Glutamatergic neuron (in vitro differentiated cells): ENCODE measurements at regions not wholly inside any gene's neighbourhood (a gene's known extent, or its start where the extent isn't known, plus 50 kb on each side); places are given as distances from the start of the nearest gene placed in this dataset.

Experiments used
- DNase-seq: peaks from one replicate; pipeline ENCODE4 v3.0.0; 2022
- H3K27ac Mint-ChIP-seq: one replicate; pipeline ENCODE4 v1.8.0; 2020; ENCODE audit warnings: mild to moderate bottlenecking, mixed read lengths, inconsistent platforms; ENCODE audit not compliant: unreplicated experiment
- H3K27me3 Mint-ChIP-seq: one replicate; pipeline ENCODE4 v1.8.0; 2020; ENCODE audit warnings: mild to moderate bottlenecking, moderate library complexity, mixed read lengths, inconsistent platforms; ENCODE audit not compliant: unreplicated experiment
- H3K36me3 Mint-ChIP-seq: one replicate; pipeline ENCODE4 v1.8.0; 2020; ENCODE audit warnings: mild to moderate bottlenecking, mixed read lengths, inconsistent platforms; ENCODE audit not compliant: unreplicated experiment
- H3K4me1 Mint-ChIP-seq: one replicate; pipeline ENCODE4 v1.8.0; 2020; ENCODE audit warnings: mild to moderate bottlenecking, low read depth, mixed read lengths, inconsistent platforms; ENCODE audit not compliant: unreplicated experiment
- H3K4me3 Mint-ChIP-seq: one replicate; pipeline ENCODE4 v1.8.0; 2020; ENCODE audit warnings: mild to moderate bottlenecking, mixed read lengths, inconsistent platforms; ENCODE audit not compliant: unreplicated experiment
- H3K9me3 Mint-ChIP-seq: one replicate; pipeline ENCODE4 v1.8.0; 2020; ENCODE audit warnings: mild to moderate bottlenecking, moderate library complexity, mixed read lengths, inconsistent platforms; ENCODE audit not compliant: unreplicated experiment
- TF ChIP-seq, protein P1 (sequence below): fragments of 200-600 bp; sonication (generic); IDR thresholded peaks from one replicate; pipeline ENCODE4 v1.5.0; 2021; ENCODE audit not compliant: partially characterized antibody, unreplicated experiment

GRCh38 chr18:78803104-78803503 lies 176.5 kb upstream of the SALL3 start:
- peaks cover 4% of the 10 kb centered on the region for H3K36me3 Mint-ChIP-seq
- H3K4me3 Mint-ChIP-seq, result no peak overlapping the region
- TF ChIP-seq, protein P1, sequence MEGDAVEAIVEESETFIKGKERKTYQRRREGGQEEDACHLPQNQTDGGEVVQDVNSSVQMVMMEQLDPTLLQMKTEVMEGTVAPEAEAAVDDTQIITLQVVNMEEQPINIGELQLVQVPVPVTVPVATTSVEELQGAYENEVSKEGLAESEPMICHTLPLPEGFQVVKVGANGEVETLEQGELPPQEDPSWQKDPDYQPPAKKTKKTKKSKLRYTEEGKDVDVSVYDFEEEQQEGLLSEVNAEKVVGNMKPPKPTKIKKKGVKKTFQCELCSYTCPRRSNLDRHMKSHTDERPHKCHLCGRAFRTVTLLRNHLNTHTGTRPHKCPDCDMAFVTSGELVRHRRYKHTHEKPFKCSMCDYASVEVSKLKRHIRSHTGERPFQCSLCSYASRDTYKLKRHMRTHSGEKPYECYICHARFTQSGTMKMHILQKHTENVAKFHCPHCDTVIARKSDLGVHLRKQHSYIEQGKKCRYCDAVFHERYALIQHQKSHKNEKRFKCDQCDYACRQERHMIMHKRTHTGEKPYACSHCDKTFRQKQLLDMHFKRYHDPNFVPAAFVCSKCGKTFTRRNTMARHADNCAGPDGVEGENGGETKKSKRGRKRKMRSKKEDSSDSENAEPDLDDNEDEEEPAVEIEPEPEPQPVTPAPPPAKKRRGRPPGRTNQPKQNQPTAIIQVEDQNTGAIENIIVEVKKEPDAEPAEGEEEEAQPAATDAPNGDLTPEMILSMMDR, result no peak
- H3K4me1 Mint-ChIP-seq, result peaks cover 1% of the 10 kb centered on the region
- DNase-seq, result no peak
- peaks cover 4% of the 10 kb centered on the region for H3K27me3 Mint-ChIP-seq
- H3K9me3 Mint-ChIP-seq, result peaks cover 9% of the 10 kb centered on the region
- no peak overlapping the region for H3K27ac Mint-ChIP-seq

DNA sequence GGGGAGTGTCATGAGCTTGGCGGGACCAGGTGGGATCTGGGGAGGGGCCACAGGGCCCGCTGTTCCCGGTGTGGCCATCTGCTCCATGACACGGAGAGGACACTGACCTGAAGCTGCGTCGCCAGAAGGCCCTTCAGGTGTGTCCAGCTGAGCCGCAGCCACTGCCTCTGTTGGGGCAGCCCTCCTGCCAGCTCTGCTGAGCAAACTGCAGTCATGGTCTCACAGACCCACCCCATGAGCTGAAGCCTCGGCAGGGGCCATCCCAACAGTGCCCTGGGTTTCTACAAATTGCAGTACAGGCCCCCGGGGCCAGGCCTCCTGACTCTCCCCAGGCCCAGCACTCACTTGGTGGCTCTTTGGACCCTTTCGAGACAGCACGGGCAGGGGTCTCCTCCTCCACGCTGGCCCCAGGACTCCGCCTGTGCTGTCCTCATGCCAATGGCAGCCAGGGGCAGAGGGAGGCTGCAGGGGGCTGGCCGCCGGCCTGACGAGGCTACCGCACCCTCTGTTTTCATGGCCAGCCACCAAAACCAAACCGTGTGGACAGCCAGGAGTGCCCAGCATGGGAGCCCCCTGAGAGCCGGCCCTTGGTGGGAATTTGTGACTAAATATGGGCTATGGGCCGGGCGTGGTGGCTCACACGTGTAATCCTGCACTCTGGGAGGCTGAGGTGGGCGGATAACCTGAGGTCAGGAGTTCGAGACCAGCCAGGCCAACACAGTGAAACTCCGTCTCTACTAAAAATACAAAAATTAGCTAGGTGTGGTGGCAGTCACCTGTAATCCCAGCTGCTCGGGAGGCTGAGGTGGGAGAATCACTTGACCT lies 175.2 kb upstream of the SALL3 start:
- TF ChIP-seq, protein P1, result no peak
- Mint-ChIP-seq H3K4me3 (no peak overlapping the region), H3K4me1 (peaks cover 1% of the 10 kb centered on the region), H3K27ac (no peak overlapping the region), H3K9me3 (peaks cover 9% of the 10 kb centered on the region), H3K36me3 (peaks cover 7% of the 10 kb centered on the region), H3K27me3 (peaks cover 4% of the 10 kb centered on the region)
- no peak for DNase-seq

GRCh38 chr18:78805840-78806239 lies 173.8 kb upstream of the SALL3 start:
- TF ChIP-seq, protein P1, result no peak
- DNase-seq, result no peak
- H3K27ac Mint-ChIP-seq, result no peak overlapping the region
- H3K27me3 Mint-ChIP-seq, result peaks cover 8% of the 10 kb centered on the region
- H3K4me1 Mint-ChIP-seq, result peaks cover 1% of the 10 kb centered on the region
- H3K9me3 Mint-ChIP-seq, result peaks cover 12% of the 10 kb centered on the region
- H3K4me3 Mint-ChIP-seq, result no peak overlapping the region
- peaks cover 8% of the 10 kb centered on the region for H3K36me3 Mint-ChIP-seq

- Mint-ChIP-seq H3K27me3 (peaks cover 10% of the 10 kb centered on the region), H3K4me3 (no peak overlapping the region), H3K4me1 (peaks cover 1% of the 10 kb centered on the region), H3K27ac (peak overlapping the region; percentile 35), H3K36me3 (peaks cover 8% of the 10 kb centered on the region), H3K9me3 (peaks cover 12% of the 10 kb centered on the region)
- no peak for DNase-seq
- TF ChIP-seq, protein P1, result no peak
Measured at GRCh38 chr18:78807668-78808067, 171.9 kb upstream of the SALL3 start.

DNA sequence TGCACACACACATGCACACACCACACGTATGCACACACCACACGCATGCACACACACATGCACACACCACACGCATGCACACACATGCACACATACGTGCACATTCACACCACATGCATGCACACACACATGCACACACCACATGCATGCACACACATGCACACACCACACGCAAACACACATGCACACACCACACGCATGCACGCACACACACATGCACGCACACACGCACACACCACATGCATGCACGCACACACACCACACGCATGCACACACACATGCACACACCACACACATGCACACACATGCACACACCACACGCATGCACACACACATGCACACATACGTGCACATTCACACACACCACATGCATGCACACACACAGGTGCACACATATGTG lies 169.8 kb upstream of the SALL3 start:
- no peak overlapping the region for H3K4me3 Mint-ChIP-seq
- H3K27ac Mint-ChIP-seq, result no peak overlapping the region
- TF ChIP-seq, protein P1, result no peak
- peaks cover 8% of the 10 kb centered on the region for H3K36me3 Mint-ChIP-seq
- peaks cover 10% of the 10 kb centered on the region for H3K27me3 Mint-ChIP-seq
- H3K4me1 Mint-ChIP-seq, result peaks cover 1% of the 10 kb centered on the region
- DNase-seq, result no peak
- peaks cover 9% of the 10 kb centered on the region for H3K9me3 Mint-ChIP-seq
